ENCODE measurements at regions not wholly inside any gene's neighbourhood (a gene's known extent, or its start where the extent isn't known, plus 50 kb on each side); places are given as distances from the start of the nearest gene placed in this dataset.

GRCh38 chr3:21835264-21835663, 84.3 kb upstream of the ZNF385D start:
- TF ChIP-seq CTCF (IDR thresholded peaks at IDR 0.05) (no peak), POLR2AphosphoS5 (IDR thresholded peaks at IDR 0.05) (no peak)
